Suppressor macrophage (primary cell): ENCODE measurements at regions not wholly inside any gene's neighbourhood (a gene's known extent, or its start where the extent isn't known, plus 50 kb on each side); places are given as distances from the start of the nearest gene placed in this dataset.

ENCODE experiments used
- DNase-seq, 4 experiments: peaks; one replicate each; pipeline ENCODE4 v3.0.0-alpha.2; 2020 to 2022

DNA sequence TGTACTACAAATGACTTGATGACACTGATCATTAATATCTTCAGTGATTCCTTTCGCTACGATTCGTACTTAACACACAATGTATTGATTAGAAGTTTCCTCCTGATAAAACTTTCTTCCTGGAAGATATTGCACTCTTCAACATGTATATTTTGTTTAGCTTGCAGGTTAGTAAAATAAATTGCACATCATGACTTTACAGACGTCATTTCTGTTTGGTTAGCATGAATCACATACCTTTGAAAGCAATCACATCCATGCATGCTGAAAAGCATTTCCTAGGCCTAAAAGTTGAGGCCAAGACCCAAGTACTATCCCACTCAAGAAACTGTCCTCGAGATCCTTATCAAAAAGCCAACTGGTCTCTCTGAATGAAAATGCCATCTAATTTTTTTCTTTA is 1841.0 kb upstream of the PCDH7 start:
- DNase-seq, result no peak

DNA sequence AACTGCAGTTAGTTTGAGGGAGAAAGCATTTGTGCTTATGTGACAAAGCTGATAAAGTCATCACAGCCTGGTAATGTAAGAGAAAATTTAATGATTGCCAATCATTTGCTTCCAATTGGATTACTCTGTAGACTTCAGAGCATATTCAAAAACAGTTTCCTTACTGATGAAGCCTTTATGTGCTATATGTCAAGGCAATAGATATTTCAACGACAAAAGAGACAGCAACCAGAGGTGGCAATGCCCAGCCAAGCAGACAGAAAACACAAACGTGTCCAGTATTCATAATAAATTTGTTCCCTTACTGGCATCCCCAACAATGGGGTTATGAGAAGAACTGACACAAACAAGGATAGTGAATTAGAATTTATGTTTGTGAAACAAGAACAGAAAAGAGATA is 1840.3 kb upstream of the PCDH7 start:
- no peak for DNase-seq

DNA sequence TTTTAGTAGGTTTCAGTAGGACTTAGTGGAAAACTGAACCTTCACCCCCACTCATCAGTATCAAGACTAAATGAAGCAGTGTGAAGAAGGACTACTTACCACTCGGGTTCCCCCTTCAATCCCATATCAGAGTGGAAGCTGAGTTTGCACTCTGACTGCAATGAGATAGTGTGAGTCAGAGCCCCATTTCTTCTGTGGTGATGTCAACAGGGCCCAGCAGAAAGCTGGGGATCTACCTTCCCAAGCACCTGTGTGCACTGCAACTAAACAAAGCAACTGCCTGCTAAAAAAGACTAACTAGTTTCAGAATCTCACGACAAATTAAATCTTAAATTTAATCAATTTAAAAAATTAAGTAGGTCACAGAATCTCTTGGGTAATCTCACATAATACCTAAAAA is 1837.0 kb upstream of the PCDH7 start:
- no peak for DNase-seq

DNA sequence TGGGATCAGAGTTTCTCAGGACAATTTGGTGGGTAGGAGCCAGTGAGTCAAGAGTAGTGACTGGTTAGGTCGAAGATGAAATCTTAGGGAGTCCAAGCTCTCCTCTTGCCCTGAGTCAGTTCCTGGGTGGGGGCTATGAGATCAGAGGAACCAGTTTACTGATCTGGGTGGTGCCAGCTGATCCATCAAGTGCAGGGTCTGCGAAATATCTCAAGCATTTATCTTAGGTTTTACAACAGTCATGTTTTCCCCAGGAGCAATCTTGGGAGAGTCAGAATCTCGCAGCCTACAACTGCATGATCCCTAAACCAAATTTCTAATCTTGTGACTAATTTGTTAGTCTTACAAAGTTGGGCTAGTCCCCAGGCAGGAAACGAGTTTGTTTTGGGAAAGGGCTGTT is 1833.2 kb upstream of the PCDH7 start:
- no peak for DNase-seq

DNA sequence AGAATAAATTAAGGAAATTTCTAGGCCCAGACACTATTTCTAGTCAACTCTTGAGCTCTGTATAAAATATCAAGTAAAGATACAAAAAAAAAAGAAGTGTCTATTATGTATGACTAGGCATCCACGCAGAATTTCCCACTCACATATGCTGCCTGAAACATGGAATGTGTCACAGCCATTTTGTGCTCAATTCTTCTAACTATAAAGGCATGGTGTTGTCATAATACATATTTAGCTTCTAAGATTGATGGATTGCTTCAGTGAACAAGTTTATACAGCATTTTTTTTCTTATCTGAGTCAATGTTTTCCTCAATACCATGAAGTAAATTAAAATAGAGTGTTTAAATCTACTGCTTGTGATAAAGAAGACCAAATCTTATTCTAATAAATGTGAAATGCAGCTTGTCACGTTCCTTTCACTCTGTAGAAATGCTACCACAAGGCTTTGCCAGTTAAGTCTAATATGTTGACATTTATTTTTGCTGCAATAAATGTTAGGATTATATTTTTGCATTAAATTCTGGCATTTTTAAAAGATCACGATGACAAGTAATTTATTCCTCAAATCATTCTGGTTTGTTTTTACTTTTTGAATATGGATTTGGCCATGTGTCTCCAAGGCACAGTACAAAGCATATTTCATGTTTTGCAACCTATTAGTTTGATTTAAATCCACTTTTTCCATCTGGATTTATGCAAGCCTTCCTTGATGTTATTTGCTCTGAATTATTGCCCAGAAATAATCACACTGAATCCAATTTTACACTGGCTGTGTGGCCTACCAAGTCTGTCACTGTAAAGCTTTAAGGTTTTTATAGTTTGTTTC is 1829.0 kb upstream of the PCDH7 start:
- no peak for DNase-seq

DNA sequence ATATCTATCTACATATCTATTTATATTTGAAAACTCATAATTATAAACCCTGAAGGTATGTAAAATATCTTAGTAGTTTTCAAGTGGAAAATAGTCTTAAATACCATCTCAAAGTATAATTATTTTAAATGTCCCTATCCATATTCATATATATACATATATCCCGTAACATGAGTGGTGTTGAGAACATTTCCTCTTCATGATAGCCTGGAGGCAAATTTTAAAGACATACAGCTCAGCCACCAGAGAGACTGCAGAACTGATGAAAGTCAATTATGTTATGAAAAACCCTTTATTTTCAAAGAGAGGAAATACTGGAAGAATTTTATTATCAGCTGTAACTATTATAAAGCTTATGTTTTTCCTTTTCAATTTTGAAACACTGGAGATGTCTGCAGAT is 1806.7 kb upstream of the PCDH7 start:
- DNase-seq, result no peak

DNA sequence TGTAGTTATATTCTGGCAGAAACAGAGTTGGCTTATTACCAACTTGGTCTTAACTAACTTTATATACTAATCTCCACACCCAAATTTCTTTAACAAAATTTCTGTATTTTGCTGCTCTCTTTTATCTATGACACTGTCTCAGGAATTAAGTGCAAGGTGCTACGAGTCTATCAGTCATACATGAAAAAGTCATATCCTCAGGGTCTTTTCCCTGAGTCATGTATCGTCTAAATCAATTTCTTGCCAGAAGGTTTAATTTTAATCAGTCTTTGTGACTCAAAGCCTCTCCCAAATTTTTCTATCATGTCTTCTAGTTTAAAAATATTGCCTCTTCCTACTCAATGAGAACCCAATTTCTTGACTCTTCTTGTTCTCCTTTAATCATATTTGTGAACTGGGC is 1803.6 kb upstream of the PCDH7 start:
- DNase-seq, result no peak

DNA sequence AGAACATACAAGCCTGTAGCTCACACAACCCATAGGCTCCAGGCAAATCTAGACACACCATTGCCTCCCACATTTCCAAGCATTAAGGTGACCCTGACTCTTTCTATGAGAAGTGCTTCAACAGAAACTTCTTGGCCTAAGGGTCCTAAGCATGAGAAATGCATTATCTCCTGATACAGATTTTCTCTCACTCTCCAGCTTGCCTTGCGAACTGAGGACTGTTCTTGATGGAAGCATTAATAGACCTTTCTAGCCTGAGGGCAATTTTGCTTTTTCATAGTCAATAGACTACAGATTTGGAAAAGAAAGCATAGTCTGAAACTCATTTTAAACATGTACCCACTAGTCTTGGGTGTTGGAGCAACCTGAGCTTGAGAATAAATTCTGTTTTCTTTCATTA is 1801.3 kb upstream of the PCDH7 start:
- DNase-seq, result no peak

DNA sequence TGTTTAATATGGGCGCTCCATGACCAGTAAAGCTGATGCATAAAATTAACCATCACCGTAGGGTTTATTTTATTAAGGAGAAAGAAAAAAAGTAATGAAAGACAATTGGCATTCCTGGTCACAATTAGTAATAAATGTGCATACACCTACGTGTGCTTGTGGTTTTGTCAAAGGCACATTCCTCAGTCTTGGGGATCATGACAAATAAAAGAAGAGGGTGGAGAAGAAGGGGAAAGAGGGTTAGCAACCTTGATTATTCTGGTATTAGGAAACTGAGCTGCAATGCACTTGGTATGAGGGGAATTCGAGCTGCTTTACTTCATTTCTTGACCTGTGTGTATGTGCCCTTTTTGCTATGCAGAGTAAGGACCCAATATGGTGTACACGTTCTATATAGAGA is 1798.3 kb upstream of the PCDH7 start:
- DNase-seq, result no peak

DNA sequence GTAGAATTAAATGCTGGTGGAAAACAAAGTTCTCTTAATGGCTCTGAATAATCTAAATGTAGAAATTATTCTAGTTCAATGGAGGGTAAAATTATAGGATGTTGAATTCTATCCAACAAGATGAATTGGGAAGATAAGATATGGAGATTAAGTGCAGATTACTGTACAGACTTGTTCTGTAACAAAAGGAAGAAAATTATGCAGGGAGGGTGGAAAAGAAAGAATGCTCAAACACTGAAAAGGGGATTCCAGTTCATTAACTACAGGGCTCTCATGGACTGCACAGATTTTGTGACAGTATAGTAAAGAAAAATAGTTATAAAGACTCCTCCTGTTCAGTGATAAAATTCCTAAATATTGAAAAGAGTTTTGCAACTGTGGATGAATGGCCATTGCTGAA is 1794.0 kb upstream of the PCDH7 start:
- DNase-seq, result no peak

DNA sequence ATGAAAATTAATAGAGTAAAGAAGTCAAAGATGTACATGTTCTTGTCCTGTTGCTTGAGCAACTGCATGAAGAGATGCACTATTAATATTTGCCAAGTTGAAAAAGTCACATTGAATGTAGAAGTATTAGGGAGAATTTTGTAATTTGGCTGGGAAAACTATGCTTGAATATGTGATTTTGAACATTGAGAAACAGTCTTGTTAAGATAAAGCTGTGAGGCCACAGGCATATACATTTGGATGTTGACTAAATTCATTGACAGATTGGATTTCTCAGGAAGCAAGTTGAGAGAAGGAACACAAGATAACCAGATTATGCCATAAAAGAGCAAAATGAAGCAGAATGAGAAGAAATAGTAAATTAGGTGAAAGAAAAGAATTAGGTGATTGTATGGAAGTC is 1777.5 kb upstream of the PCDH7 start:
- no peak for DNase-seq

DNA sequence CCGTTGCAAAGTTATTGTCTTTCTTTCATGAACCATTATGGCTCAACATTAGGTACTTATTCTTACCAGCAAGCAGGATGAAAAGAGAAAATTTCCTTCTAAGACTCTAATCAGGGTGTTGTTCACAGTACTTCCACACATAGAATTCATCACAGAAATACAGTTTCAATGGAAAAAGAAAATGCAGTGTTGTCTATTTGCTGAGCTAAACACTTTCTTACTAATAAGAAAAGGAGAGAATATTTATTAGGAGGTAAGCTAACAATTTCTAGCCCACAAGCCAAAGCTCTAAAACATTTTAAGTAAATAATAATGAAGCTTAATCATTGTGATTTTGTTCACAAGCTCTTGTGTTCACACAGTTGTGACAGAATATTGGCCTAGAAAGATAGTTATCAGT is 1772.8 kb upstream of the PCDH7 start:
- no peak for DNase-seq

DNA sequence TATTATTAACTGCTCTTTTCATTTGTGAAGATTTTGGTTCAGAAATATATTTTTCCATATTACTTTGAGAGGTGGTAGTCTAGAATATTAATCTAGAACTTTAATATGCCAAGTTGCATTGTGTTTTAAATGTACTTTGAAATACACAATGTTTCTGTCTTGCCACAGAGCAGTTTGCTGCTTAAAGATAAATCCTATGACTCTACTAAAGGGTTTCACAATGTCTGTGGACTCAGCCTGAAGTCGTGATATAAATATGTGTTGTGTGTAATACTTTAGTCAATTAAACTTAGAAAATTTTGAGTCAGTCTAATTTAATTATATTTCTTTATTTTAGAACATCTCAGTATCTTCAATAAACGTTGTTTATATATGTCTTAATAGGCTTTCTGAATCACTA is 1771.7 kb upstream of the PCDH7 start:
- DNase-seq, result no peak

DNA sequence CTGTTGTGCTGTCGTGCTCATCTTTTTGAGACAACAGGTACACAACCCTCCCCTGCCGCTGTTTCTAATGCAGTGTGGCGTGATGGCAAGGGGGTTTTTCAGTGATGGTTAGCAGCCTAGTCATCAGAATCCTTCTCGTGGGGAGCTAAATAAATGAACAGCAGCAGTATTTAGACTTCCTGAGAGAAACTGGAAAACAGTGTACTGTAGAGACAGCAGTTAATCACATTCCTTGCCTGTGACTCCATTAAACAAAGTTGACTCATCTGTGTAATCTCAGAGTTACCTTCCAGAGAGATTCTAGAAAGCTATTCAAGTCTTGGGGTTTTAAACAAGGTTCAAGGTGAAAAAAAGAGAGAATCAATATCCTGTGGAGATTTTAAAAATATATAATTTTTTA is 1753.2 kb upstream of the PCDH7 start:
- no peak for DNase-seq

DNA sequence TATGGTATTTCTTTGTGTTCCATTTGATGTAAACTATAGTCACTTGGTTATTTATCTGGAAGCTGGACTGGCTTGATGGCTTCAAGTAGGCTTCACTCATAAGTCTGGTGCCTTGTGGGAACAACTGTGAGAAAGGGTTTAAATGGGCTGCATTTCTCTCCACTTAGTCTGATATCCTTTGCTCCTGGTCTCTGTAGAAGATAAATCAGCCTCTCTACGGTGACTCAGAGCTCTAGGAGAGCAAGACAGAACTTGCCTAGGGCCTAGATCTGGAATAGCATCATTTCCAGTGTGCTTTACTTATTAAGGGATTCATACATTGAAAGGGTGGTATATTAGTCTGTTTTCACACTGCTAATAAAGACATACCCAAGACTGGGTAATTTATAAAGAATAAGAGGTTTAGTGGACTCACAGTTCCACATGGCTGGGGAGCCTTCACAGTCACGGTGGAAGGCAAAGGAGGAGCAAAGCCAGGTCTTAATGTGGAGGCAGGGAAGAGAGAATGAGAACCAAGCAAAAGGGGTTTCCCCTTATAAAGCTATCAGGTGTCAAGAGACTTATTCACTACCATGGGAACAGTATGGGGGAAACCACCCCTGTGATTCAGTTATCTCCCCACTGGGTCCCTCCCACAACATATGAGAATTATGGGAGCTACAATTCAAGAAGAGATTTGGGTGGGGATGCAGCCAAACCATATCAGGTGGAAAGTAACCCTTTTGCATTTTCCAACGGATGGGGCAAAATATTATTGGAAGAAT is 1746.4 kb upstream of the PCDH7 start:
- DNase-seq, result no peak

DNA sequence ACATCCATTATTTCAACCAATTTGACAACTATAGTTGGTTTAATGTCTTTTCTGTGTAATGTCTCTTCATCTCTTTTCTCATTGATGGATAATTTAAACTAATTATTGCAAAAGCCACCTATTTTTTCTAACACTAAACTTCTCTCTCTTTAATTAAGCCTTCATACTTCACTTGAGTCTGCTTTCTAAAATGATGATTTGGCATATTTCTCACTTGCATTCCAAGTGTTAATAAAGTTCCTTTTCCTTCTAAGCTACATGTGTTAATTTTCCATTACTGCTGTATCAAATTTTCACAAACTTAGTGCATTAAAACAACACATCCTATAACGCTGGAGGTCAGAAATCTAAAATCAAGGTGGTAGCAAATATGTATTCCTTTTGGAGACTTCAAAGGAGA is 1743.8 kb upstream of the PCDH7 start:
- DNase-seq, result no peak

DNA sequence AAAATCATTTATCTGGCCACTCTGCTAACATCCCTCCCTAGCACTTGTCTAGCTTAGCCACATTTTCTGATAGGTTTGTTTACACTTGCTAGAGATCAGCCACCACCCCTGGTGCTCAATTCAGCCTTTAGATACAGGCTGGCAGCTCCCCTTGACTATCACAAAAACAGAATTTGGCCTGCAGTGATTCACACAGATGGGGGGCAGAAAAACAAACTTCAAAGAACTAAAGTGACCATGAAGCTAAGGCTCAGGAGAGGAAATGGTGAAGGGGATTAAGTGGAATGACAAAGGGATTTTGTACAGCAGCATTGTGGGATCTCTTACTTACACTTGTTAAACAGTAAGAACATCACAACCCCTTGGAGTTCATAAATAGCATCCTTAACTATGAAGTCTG is 1718.0 kb upstream of the PCDH7 start:
- DNase-seq, result no peak

DNA sequence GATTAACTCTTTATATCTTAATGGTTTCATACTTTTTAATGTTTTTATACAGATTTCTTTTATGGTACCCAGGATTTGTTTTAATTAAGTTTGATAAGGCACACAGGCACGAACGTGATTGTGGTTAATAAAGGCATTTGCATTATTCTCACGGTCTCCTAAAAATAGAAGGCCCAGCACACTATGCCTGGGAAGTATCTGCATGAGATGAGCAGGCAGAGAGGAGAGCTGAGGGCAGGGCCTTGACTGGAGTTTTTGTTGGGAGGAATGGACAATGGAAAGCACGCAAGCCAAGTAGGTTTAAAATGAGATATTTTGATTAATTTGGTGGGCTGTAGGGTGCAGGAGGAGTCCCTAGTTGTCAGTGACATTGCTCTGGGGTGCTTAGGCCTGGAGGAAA is 1714.3 kb upstream of the PCDH7 start:
- no peak for DNase-seq

DNA sequence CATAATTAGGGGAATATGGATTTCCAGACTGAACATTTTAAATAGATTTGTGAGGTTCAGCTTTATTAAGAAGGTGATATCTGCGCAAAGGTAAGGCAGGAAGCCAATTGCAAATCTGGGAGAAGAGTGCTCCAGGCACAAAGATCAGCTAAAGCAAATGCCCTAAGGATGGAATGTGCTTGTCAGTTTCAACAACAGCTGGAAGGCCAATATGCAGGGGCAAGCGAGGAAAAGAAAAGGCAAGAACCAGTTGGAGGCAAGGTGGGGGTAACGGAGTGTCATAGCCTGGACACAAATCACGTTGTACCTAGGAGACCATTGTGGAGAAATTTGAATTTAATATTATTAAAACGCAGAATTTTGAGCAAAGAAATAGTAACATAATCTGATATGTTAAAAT is 1710.3 kb upstream of the PCDH7 start:
- no peak for DNase-seq

DNA sequence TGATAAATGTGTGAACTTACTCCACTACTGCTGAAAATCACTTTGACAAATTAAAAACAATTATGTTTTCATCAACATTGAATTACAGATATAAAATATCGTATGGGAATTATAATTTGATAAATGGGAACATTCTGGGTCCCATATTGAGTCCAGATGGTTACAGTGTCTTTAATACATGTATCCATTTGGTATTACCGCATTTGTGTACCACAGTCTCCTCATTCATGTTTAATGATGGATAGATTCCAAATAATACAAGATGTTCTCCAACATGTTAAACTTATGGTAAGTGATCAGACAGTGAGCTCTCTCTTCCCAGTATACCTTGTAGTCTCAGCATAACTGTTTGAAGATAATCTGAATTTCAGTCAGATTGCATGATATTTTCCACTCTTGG is 1706.8 kb upstream of the PCDH7 start:
- no peak for DNase-seq

DNA sequence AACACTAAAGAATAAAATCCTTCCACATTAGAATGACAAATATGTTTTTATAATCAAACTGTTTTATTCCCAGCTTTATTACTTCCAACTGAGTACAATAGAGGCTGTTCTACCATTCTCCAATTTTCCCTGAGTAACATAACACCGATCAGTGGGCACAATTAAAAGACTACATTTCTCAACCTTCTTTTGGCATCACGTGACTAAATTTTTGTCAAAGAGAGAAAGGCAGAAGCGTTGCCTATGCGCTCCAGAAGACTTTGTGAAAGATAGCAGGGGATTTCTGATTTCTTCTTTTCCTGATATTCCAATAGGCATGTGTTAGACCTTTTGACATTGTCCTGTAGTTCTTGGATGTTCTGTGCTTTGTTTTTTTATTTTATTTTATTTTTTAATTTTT is 1705.6 kb upstream of the PCDH7 start:
- DNase-seq, result no peak

DNA sequence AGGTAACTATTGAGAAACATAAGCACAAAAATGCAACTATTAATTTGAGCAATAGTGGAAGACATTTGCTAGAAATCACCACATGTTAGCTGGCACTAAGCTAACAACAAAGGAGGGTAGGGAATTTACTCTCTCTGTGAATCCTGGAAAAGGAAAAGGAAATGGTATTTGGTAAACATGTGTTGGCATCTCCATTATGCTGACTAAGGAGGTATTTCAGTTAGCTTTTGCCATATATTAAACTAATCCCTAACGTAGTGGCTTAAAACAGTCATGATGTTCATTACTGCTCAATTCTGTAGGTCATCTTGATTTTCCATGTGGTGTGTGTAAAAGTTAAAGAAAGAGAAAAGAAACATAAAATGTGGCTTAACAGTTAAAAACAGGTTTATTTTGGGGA is 1686.5 kb upstream of the PCDH7 start:
- DNase-seq, result no peak

DNA sequence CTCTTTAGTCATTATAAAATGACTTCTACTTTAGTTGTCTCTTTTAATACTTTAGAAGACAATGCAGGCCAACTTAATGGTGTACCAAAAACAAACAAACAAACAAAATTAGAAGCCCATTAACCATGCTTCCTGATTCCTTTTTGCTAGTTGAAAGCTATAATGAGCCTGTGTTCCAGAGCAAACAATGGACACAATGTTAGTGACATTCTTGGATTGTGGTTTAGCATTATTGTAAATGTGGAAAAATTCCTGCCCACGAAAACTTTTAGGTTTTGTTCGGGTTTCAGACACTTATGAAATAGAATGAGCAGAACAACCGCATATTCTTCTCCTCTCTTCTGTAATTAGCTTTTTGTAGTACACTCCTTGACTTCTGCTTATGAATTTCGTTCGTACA is 1682.7 kb upstream of the PCDH7 start:
- no peak for DNase-seq

DNA sequence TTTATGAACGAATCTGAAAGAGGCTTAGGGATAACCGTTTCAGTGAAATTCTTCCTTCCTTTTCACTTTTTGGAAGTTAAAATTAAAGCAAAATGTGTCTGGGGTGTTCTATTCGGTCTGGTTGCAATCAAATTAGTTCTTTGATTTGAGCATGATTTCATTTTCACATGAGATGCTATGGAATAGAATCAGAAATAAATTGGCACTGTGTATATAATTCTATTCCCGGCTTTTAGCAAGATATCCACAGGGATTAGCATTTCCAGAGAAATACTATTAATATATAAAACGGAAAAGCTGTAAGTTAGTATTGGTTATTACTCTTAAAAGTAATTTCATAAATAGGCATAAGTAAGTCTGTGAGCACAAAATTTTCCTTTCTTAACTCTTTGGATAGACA is 1676.8 kb upstream of the PCDH7 start:
- DNase-seq, result no peak

DNA sequence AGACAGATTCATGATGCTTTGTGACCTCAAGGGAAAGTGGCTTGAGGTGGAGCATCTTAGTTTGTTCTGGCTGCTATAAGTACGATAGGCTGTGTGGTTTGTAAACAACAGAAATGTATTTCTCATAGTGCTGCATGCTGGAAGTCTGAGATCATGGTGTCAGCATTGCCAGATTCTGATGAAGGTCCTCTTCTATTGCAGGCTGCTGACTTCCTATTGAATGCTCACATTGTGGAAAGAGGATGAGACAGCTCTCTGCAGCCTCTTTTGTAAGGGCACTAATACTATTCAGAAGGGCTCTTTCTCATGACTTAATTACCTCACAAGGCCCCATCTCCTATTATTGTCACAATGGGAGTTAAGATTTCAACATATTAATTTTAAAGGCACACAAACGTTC is 1674.0 kb upstream of the PCDH7 start:
- no peak for DNase-seq
